ENCODE measurements at regions not wholly inside any gene's neighbourhood (a gene's known extent, or its start where the extent isn't known, plus 50 kb on each side); places are given as distances from the start of the nearest gene placed in this dataset.

GRCh38 chr6:92757925-92758324 lies 661.4 kb downstream of the EPHA7 start:
- DNase-seq, result no peak
- ChIA-PET POLR2A (no interaction called here), CTCF (no interaction called here)
- no peaks in the 10 kb centered on the region for H3K4me1 Mint-ChIP-seq
- no peaks in the 10 kb centered on the region for H3K27me3 Mint-ChIP-seq
- no peak overlapping the region for H3K27ac Mint-ChIP-seq
- H3K36me3 Mint-ChIP-seq (ENCODE audit: low read depth), result no peaks in the 10 kb centered on the region
- H3K9me3 Mint-ChIP-seq, result no peaks in the 10 kb centered on the region
- no peak overlapping the region for H3K4me3 Mint-ChIP-seq

- Mint-ChIP-seq H3K4me1 (no peaks in the 10 kb centered on the region), H3K27ac (no peak overlapping the region), H3K4me3 (no peak overlapping the region), H3K36me3 (ENCODE audit: low read depth) (no peaks in the 10 kb centered on the region), H3K9me3 (no peaks in the 10 kb centered on the region), H3K27me3 (no peaks in the 10 kb centered on the region)
- ChIA-PET CTCF (no interaction called here), POLR2A (no interaction called here)
- DNase-seq, result no peak
Observed at GRCh38 chr6:92756912-92757311, 662.4 kb downstream of the EPHA7 start.

- no peak for DNase-seq
- no peaks in the 10 kb centered on the region for H3K27me3 Mint-ChIP-seq
- CTCF ChIA-PET, result no interaction called here
- POLR2A ChIA-PET, result no interaction called here
- no peak overlapping the region for H3K4me3 Mint-ChIP-seq
- H3K36me3 Mint-ChIP-seq (ENCODE audit: low read depth), result no peaks in the 10 kb centered on the region
- no peaks in the 10 kb centered on the region for H3K4me1 Mint-ChIP-seq
- no peak overlapping the region for H3K27ac Mint-ChIP-seq
- no peaks in the 10 kb centered on the region for H3K9me3 Mint-ChIP-seq
Observed at GRCh38 chr6:92753956-92754355, 665.4 kb downstream of the EPHA7 start.

GRCh38 chr6:92752114-92752513 lies 667.2 kb downstream of the EPHA7 start:
- CTCF ChIA-PET, result no interaction called here
- no peak for DNase-seq
- no peaks in the 10 kb centered on the region for H3K27me3 Mint-ChIP-seq
- no peaks in the 10 kb centered on the region for H3K4me1 Mint-ChIP-seq
- no peak overlapping the region for H3K27ac Mint-ChIP-seq
- H3K4me3 Mint-ChIP-seq, result no peak overlapping the region
- no peaks in the 10 kb centered on the region for H3K9me3 Mint-ChIP-seq
- POLR2A ChIA-PET, result no interaction called here
- no peaks in the 10 kb centered on the region for H3K36me3 Mint-ChIP-seq (ENCODE audit: low read depth)

GRCh38 chr6:92748131-92748530 lies 671.2 kb downstream of the EPHA7 start:
- no peaks in the 10 kb centered on the region for H3K27me3 Mint-ChIP-seq
- no peak overlapping the region for H3K4me3 Mint-ChIP-seq
- POLR2A ChIA-PET, result no interaction called here
- peaks cover 2% of the 10 kb centered on the region for H3K9me3 Mint-ChIP-seq
- no peaks in the 10 kb centered on the region for H3K4me1 Mint-ChIP-seq
- no peak overlapping the region for H3K27ac Mint-ChIP-seq
- H3K36me3 Mint-ChIP-seq (ENCODE audit: low read depth), result no peaks in the 10 kb centered on the region
- CTCF ChIA-PET, result no interaction called here
- no peak for DNase-seq

GRCh38 chr6:92737983-92738382 lies 681.4 kb downstream of the EPHA7 start:
- no peaks in the 10 kb centered on the region for H3K4me1 Mint-ChIP-seq
- no peaks in the 10 kb centered on the region for H3K36me3 Mint-ChIP-seq (ENCODE audit: low read depth)
- POLR2A ChIA-PET, result no interaction called here
- no peaks in the 10 kb centered on the region for H3K27me3 Mint-ChIP-seq
- peaks cover 7% of the 10 kb centered on the region for H3K9me3 Mint-ChIP-seq
- CTCF ChIA-PET, result no interaction called here
- no peak for DNase-seq
- H3K4me3 Mint-ChIP-seq, result no peak overlapping the region
- H3K27ac Mint-ChIP-seq, result no peak overlapping the region

- Mint-ChIP-seq H3K4me1 (no peaks in the 10 kb centered on the region), H3K9me3 (peaks cover 3% of the 10 kb centered on the region), H3K36me3 (ENCODE audit: low read depth) (no peaks in the 10 kb centered on the region), H3K27ac (no peak overlapping the region), H3K27me3 (no peaks in the 10 kb centered on the region), H3K4me3 (no peak overlapping the region)
- no peak for DNase-seq
- POLR2A ChIA-PET, result no interaction called here
- CTCF ChIA-PET, result no interaction called here
Observed at GRCh38 chr6:92723390-92723931, 695.9 kb downstream of the EPHA7 start.

GRCh38 chr6:92719773-92720172 lies 699.6 kb downstream of the EPHA7 start:
- CTCF ChIA-PET, result no interaction called here
- POLR2A ChIA-PET, result no interaction called here
- no peak for DNase-seq
- Mint-ChIP-seq H3K27ac (no peak overlapping the region), H3K9me3 (peaks cover 3% of the 10 kb centered on the region), H3K27me3 (no peaks in the 10 kb centered on the region), H3K4me3 (no peak overlapping the region), H3K4me1 (no peaks in the 10 kb centered on the region), H3K36me3 (ENCODE audit: low read depth) (no peaks in the 10 kb centered on the region)

- Mint-ChIP-seq H3K9me3 (peaks cover 3% of the 10 kb centered on the region), H3K4me1 (no peaks in the 10 kb centered on the region), H3K4me3 (no peak overlapping the region), H3K27me3 (no peaks in the 10 kb centered on the region), H3K27ac (no peak overlapping the region), H3K36me3 (ENCODE audit: low read depth) (no peaks in the 10 kb centered on the region)
- DNase-seq, result no peak
- ChIA-PET POLR2A (no interaction called here), CTCF (no interaction called here)
Observed at GRCh38 chr6:92716638-92717037, 702.7 kb downstream of the EPHA7 start.

GRCh38 chr6:92715991-92716390 lies 703.4 kb downstream of the EPHA7 start:
- POLR2A ChIA-PET, result no interaction called here
- no peaks in the 10 kb centered on the region for H3K4me1 Mint-ChIP-seq
- H3K27me3 Mint-ChIP-seq, result no peaks in the 10 kb centered on the region
- H3K27ac Mint-ChIP-seq, result no peak overlapping the region
- peaks cover 3% of the 10 kb centered on the region for H3K9me3 Mint-ChIP-seq
- H3K36me3 Mint-ChIP-seq (ENCODE audit: low read depth), result no peaks in the 10 kb centered on the region
- CTCF ChIA-PET, result no interaction called here
- H3K4me3 Mint-ChIP-seq, result no peak overlapping the region
- no peak for DNase-seq

- Mint-ChIP-seq H3K9me3 (no peaks in the 10 kb centered on the region), H3K27ac (no peak overlapping the region), H3K27me3 (no peaks in the 10 kb centered on the region), H3K4me1 (no peaks in the 10 kb centered on the region), H3K36me3 (ENCODE audit: low read depth) (no peaks in the 10 kb centered on the region), H3K4me3 (no peak overlapping the region)
- ChIA-PET CTCF (no interaction called here), POLR2A (no interaction called here)
- DNase-seq, result no peak
Observed at GRCh38 chr6:92714346-92714745, 705.0 kb downstream of the EPHA7 start.

- H3K4me3 Mint-ChIP-seq, result no peak overlapping the region
- CTCF ChIA-PET, result no interaction called here
Observed at GRCh38 chr6:92710048-92710447, 709.3 kb downstream of the EPHA7 start.

GRCh38 chr6:92708945-92709344 lies 710.4 kb downstream of the EPHA7 start:
- POLR2A ChIA-PET, result no interaction called here

More at GRCh38 chr6:92710048-92710447, 709.3 kb downstream of the EPHA7 start:
- POLR2A ChIA-PET, result no interaction called here
- Mint-ChIP-seq H3K4me1 (no peaks in the 10 kb centered on the region), H3K9me3 (no peaks in the 10 kb centered on the region), H3K27me3 (no peaks in the 10 kb centered on the region), H3K36me3 (ENCODE audit: low read depth) (no peaks in the 10 kb centered on the region), H3K27ac (no peak overlapping the region)
- no peak for DNase-seq

GRCh38 chr6:92708270-92708669 lies 711.1 kb downstream of the EPHA7 start:
- ChIA-PET POLR2A (no interaction called here), CTCF (no interaction called here)
- DNase-seq, result no peak
- Mint-ChIP-seq H3K4me1 (no peaks in the 10 kb centered on the region), H3K27me3 (no peaks in the 10 kb centered on the region), H3K4me3 (no peak overlapping the region), H3K27ac (no peak overlapping the region), H3K36me3 (ENCODE audit: low read depth) (no peaks in the 10 kb centered on the region), H3K9me3 (no peaks in the 10 kb centered on the region)

More at GRCh38 chr6:92708945-92709344, 710.4 kb downstream of the EPHA7 start:
- H3K9me3 Mint-ChIP-seq, result no peaks in the 10 kb centered on the region
- DNase-seq, result no peak
- no peak overlapping the region for H3K4me3 Mint-ChIP-seq
- no peaks in the 10 kb centered on the region for H3K27me3 Mint-ChIP-seq
- H3K36me3 Mint-ChIP-seq (ENCODE audit: low read depth), result no peaks in the 10 kb centered on the region
- no peak overlapping the region for H3K27ac Mint-ChIP-seq
- no peaks in the 10 kb centered on the region for H3K4me1 Mint-ChIP-seq
- CTCF ChIA-PET, result no interaction called here

- Mint-ChIP-seq H3K27me3 (no peaks in the 10 kb centered on the region), H3K4me1 (no peaks in the 10 kb centered on the region), H3K9me3 (no peaks in the 10 kb centered on the region), H3K36me3 (ENCODE audit: low read depth) (no peaks in the 10 kb centered on the region), H3K4me3 (no peak overlapping the region), H3K27ac (no peak overlapping the region)
- POLR2A ChIA-PET, result no interaction called here
- no peak for DNase-seq
- CTCF ChIA-PET, result no interaction called here
Observed at GRCh38 chr6:92706976-92707375, 712.4 kb downstream of the EPHA7 start.
